ENCODE measurements at regions not wholly inside any gene's neighbourhood (a gene's known extent, or its start where the extent isn't known, plus 50 kb on each side); places are given as distances from the start of the nearest gene placed in this dataset.

DNA sequence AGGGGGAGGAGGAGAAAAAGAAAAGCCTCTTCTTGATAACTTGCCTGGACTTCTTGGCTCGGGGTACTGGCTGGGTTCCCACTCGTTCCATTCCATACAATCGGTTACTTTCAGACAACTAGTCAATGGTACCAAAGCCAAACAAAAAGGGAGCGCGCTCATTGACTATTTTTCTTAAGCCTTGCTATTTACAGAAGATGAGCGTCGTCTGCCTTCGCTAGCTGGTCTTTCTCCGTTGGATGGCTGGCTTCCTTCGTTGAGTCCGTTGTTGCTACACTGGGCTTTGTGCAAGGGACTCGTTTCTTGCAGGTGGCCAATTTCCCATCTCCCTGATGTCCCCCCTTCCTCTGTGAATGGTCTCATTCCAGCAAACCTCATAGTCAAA is 260.4 kb downstream of the ZNF516 start:
- Mint-ChIP-seq H3K9me3 (peaks cover 9% of the 10 kb centered on the region), H3K4me3 (no peak overlapping the region), H3K4me1 (ENCODE audit: low read depth) (no peaks in the 10 kb centered on the region), H3K36me3 (no peaks in the 10 kb centered on the region), H3K27ac (no peak overlapping the region), H3K27me3 (peaks cover 11% of the 10 kb centered on the region)
- ChIA-PET POLR2A (no interaction called here), CTCF (no interaction called here)
- intact Hi-C loops (cut with micrococcal nuclease) = no loop called here
- no peak for DNase-seq

DNA sequence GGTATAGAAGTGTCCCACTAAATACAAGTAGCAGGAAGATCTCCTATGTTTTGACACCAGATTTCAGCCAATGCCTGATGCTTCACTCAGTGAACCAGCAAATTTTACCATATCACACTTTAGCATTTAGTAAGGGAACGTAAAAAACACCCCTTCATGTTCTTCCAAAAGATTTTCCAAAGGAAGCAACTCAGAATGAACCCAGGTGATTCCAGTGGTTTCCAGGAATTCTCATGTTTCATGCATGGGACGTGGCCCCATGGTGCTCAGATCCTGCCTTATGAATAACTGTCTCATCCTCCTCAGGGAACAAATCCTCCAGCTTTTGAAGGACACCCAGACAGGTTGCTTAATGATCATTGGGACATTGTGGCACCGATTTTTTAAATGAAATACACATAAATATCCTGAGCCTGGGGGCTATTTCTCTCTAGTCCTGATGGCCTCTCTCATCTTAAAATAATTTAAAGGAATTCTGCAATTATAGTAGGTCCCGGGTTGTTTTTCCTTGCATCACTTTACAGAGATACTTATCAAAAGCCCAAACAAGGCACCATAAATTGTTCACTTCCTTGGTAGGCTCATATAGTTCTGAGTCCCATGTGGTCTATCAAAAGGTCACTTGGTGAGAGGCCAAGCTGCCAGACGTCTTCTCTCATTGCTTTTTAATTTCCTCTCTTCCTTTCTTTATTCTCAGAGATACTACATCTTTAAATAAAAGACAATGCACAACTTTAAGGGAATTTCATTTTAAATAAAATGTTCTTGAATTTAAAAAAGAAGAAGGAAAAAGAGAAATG is 261.0 kb downstream of the ZNF516 start:
- POLR2A ChIA-PET = no interaction called here
- CTCF ChIA-PET = no interaction called here
- Mint-ChIP-seq H3K36me3 (no peaks in the 10 kb centered on the region), H3K27me3 (peaks cover 11% of the 10 kb centered on the region), H3K4me1 (ENCODE audit: low read depth) (no peaks in the 10 kb centered on the region), H3K4me3 (no peak overlapping the region), H3K27ac (no peak overlapping the region), H3K9me3 (peaks cover 9% of the 10 kb centered on the region)
- intact Hi-C loops (cut with micrococcal nuclease) = no loop called here
- DNase-seq = no peak

DNA sequence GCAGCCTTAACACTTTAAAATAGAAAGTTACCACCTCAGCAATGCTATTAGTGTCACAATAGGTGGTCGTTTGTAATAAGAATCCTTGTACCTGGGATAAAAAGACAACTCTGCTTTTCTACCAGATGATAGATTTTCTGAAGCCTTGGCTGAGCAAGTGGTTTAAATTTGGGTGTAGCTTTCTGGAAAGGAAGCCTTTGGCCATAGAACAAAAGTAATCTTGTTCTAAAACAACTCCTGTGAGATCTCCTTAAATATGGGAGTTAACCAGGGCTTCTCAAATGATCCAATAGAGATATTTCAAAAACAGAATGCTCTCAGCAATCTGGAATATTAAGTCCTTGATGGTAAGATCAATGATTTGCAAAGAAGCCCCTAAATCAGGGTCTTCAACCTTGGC is 261.6 kb downstream of the ZNF516 start:
- POLR2A ChIA-PET = no interaction called here
- Mint-ChIP-seq H3K27ac (no peak overlapping the region), H3K4me1 (ENCODE audit: low read depth) (no peaks in the 10 kb centered on the region), H3K9me3 (peaks cover 9% of the 10 kb centered on the region), H3K27me3 (peaks cover 11% of the 10 kb centered on the region), H3K36me3 (no peaks in the 10 kb centered on the region), H3K4me3 (no peak overlapping the region)
- intact Hi-C loops (cut with micrococcal nuclease) = no loop called here
- CTCF ChIA-PET = no interaction called here
- no peak for DNase-seq

DNA sequence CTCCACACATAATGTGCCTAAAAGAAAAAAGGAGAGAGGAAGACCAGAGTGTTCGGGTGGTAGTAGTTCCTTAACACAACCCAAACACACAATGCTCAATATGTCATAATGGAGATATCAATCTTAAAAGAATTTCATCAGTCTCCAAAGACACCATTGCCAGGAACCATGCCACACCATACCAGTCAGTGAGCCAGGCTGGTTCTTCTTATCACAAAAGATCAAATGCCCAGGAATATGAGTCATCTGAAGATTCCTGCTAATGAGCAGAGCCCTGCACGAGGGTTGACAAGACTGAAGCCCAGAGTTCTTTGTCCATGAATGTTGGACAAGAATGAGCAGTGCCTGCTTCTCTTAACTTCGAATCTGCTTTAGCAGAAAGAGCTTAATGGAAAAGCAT is 262.3 kb downstream of the ZNF516 start:
- ChIA-PET POLR2A (no interaction called here), CTCF (no interaction called here)
- H3K36me3 Mint-ChIP-seq = no peaks in the 10 kb centered on the region
- no peak for DNase-seq
- no peak overlapping the region for H3K27ac Mint-ChIP-seq
- H3K4me1 Mint-ChIP-seq (ENCODE audit: low read depth) = no peaks in the 10 kb centered on the region
- H3K4me3 Mint-ChIP-seq = no peak overlapping the region
- H3K27me3 Mint-ChIP-seq = peaks cover 11% of the 10 kb centered on the region
- H3K9me3 Mint-ChIP-seq = peaks cover 4% of the 10 kb centered on the region
- intact Hi-C loops (cut with micrococcal nuclease) = no loop called here

DNA sequence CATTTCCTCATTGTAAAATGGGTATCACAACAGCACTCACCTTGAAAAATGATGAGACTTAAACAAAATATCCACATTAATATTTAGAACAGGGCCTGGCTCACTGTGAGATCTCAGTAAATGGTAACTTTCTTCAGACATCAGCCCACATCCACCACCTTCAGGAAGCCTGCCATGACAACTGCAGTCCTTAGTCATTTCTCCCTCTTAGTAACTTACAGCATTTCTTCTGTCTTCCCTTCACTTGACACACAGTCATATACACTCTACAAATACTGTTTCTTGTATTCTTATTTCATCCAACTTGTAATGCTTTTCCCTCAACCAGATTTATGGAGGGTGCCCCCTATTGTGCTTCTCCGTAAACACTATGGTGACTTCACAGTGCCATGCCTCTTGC is 263.0 kb downstream of the ZNF516 start:
- no peaks in the 10 kb centered on the region for H3K4me1 Mint-ChIP-seq (ENCODE audit: low read depth)
- CTCF ChIA-PET = no interaction called here
- no peak overlapping the region for H3K4me3 Mint-ChIP-seq
- peaks cover 11% of the 10 kb centered on the region for H3K27me3 Mint-ChIP-seq
- H3K9me3 Mint-ChIP-seq = no peaks in the 10 kb centered on the region
- no peak for DNase-seq
- POLR2A ChIA-PET = no interaction called here
- intact Hi-C loops (cut with micrococcal nuclease) = no loop called here
- H3K27ac Mint-ChIP-seq = no peak overlapping the region
- H3K36me3 Mint-ChIP-seq = no peaks in the 10 kb centered on the region

DNA sequence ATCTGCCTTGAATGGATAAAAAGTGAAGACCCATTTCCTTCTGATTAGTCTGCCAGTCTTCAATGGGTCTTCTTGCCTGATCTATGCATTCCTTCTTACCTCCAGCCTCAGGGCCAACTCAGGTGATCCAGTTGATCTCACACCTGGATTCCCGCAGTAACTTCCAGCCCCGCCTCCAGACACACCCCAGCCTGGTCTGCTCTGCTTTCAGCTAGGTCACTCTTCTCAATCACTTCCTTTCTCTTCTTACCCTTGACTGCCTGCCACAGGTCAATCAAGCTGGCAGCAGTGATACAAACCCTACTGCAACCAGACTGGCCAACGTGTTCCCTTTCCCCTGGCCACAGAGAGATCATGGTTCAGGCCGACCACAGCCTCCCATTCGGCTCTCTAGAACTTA is 263.6 kb downstream of the ZNF516 start:
- Mint-ChIP-seq H3K4me3 (no peak overlapping the region), H3K4me1 (ENCODE audit: low read depth) (no peaks in the 10 kb centered on the region), H3K27ac (no peak overlapping the region), H3K27me3 (peaks cover 11% of the 10 kb centered on the region), H3K9me3 (no peaks in the 10 kb centered on the region), H3K36me3 (no peaks in the 10 kb centered on the region)
- CTCF ChIA-PET = no interaction called here
- POLR2A ChIA-PET = no interaction called here
- intact Hi-C loops (cut with micrococcal nuclease) = no loop called here
- DNase-seq = no peak

DNA sequence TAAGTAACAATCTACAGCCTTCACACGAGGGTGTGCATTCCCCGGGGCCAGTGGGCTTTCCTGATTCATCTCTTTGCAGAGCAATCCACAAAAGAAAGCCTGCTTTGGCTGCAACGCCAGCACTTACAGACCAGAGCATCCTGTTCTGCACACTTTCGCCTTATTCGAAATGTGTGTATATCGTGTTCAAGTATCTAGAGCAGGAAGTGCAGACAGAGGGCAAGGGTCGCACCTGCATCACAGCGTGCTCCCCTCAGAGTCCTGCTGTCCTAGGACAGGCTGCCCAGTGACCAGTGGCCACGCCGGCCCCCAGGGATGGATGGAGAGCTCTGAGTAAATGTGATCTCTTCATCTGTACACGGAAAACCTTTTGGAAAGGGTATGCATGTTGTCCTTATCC is 264.3 kb downstream of the ZNF516 start:
- intact Hi-C loops (cut with micrococcal nuclease) = no loop called here
- DNase-seq = no peak
- no peaks in the 10 kb centered on the region for H3K36me3 Mint-ChIP-seq
- H3K4me1 Mint-ChIP-seq (ENCODE audit: low read depth) = no peaks in the 10 kb centered on the region
- no peak overlapping the region for H3K27ac Mint-ChIP-seq
- H3K4me3 Mint-ChIP-seq = no peak overlapping the region
- ChIA-PET CTCF (no interaction called here), POLR2A (no interaction called here)
- no peaks in the 10 kb centered on the region for H3K9me3 Mint-ChIP-seq
- peaks cover 10% of the 10 kb centered on the region for H3K27me3 Mint-ChIP-seq

DNA sequence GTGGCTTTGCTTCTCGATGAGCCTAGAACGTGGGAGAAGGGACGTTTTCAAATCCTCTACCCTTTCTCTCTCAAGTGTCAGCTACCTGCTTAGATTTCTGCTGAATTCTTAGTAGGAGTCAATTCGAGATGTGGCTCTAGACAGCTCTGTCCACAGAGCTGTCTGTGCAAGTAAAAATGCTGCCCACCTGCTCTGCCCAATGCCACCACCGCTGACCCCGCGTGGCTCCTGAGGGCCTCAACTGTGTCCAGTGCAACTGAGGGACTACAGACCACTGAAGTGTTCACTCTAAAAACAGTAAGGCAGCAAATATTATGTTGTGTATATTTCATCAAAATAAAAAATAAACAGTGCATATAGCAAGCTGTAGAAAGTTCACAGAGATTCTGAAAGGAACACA is 266.3 kb downstream of the ZNF516 start:
- H3K9me3 Mint-ChIP-seq = peaks cover 3% of the 10 kb centered on the region
- H3K27ac Mint-ChIP-seq = no peak overlapping the region
- H3K27me3 Mint-ChIP-seq = peaks cover 5% of the 10 kb centered on the region
- H3K4me3 Mint-ChIP-seq = no peak overlapping the region
- DNase-seq = no peak
- H3K36me3 Mint-ChIP-seq = no peaks in the 10 kb centered on the region
- intact Hi-C loops (cut with micrococcal nuclease) = no loop called here
- CTCF ChIA-PET = no interaction called here
- POLR2A ChIA-PET = no interaction called here
- H3K4me1 Mint-ChIP-seq (ENCODE audit: low read depth) = no peaks in the 10 kb centered on the region

DNA sequence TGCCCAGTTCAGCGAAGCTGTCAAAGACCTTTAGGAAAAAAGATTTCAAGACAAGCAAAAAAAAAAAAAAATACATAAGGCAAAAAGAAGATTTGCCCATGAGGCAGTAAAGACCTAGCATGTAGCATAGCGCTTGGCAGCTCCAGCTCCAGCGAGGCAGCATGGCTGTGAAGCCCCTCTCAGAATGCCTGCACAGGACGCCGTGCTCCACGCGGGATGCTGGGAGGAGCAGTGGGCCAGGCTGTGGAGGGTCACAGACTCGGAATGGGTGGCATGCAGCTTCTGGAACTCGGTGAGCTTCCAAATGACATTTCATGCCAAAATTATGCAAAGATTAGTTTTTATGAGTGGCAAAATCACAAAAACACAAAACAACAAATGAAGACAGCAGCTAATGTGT is 267.3 kb downstream of the ZNF516 start:
- no peak for DNase-seq

DNA sequence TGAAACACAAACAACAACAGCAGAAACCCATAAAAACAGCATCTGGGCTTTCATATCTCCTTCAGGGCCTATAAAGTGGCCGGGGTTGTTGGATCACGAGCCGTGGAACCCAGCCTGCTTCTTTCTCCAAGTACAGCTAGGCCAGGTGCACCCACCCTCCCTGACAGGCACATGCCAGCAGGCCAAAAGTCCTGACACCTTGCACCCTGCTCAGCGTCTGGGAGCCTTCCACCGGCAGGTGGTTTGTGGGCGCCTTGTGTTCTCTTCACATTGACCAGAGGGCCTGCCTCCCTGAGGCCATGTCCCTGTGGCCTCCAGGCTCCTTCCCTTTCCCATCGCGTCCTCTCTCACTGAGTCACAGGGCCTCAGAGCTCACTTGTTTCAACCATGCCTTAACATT is 271.6 kb downstream of the ZNF516 start:
- Mint-ChIP-seq H3K4me3 (no peak overlapping the region), H3K9me3 (peaks cover 3% of the 10 kb centered on the region), H3K27ac (no peak overlapping the region), H3K4me1 (ENCODE audit: low read depth) (no peaks in the 10 kb centered on the region), H3K27me3 (no peaks in the 10 kb centered on the region), H3K36me3 (no peaks in the 10 kb centered on the region)
- no peak for DNase-seq
- intact Hi-C loops (cut with micrococcal nuclease) = no loop called here
- CTCF ChIA-PET = no interaction called here
- POLR2A ChIA-PET = no interaction called here

More for the DNA sequence above, 267.3 kb downstream of the ZNF516 start:
- H3K27ac Mint-ChIP-seq = no peak overlapping the region
- peaks cover 2% of the 10 kb centered on the region for H3K27me3 Mint-ChIP-seq
- ChIA-PET POLR2A (no interaction called here), CTCF (no interaction called here)
- H3K4me1 Mint-ChIP-seq (ENCODE audit: low read depth) = no peaks in the 10 kb centered on the region
- H3K36me3 Mint-ChIP-seq = no peaks in the 10 kb centered on the region
- intact Hi-C loops (cut with micrococcal nuclease) = no loop called here
- H3K4me3 Mint-ChIP-seq = no peak overlapping the region
- peaks cover 3% of the 10 kb centered on the region for H3K9me3 Mint-ChIP-seq

DNA sequence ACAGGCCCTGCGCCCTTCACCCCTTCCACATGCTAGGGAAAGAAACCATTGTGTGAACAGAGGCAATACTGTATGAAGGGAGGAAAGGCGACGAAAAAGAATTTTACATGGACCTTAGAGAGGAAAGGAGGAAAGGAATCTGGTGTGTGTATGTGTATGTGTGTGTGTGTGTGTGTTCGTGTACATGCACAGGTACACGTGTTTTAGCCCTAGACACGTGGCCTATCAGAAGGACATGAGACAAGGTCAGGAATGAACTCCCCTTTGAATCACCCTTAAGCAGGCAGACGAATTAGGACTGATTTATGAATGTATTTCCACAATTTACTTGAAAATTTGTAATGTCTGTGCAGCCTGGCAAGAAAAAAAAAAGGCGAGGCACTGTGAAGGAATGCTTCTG is 276.0 kb downstream of the ZNF516 start:
- no peaks in the 10 kb centered on the region for H3K4me1 Mint-ChIP-seq (ENCODE audit: low read depth)
- H3K4me3 Mint-ChIP-seq = no peak overlapping the region
- no peaks in the 10 kb centered on the region for H3K36me3 Mint-ChIP-seq
- H3K27ac Mint-ChIP-seq = no peak overlapping the region
- intact Hi-C loops (cut with micrococcal nuclease) = no loop called here
- POLR2A ChIA-PET = no interaction called here
- CTCF ChIA-PET = no interaction called here
- peaks cover 2% of the 10 kb centered on the region for H3K27me3 Mint-ChIP-seq
- H3K9me3 Mint-ChIP-seq = peaks cover 3% of the 10 kb centered on the region
- no peak for DNase-seq

DNA sequence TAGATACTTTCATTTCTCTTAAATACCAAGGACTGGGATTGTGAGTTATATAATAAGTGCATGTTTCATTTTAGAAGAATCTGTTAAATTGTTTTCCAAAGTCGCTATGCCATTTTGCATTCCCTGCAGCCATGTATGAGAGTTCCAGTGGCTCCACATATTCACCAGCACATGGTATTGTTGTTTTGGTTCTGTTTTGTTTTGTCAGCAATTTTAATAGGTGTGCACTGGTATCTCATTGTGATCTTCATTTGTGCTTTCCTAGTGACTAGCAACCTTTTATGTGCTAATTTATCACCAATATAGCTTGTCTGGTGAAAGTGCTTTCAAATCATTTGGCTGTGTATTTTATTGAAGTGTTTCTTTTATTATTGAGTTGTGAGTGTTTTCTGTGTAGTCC is 278.9 kb downstream of the ZNF516 start:
- H3K27ac Mint-ChIP-seq = no peak overlapping the region
- CTCF ChIA-PET = no interaction called here
- H3K4me1 Mint-ChIP-seq (ENCODE audit: low read depth) = no peaks in the 10 kb centered on the region
- no peaks in the 10 kb centered on the region for H3K9me3 Mint-ChIP-seq
- H3K27me3 Mint-ChIP-seq = peaks cover 2% of the 10 kb centered on the region
- intact Hi-C loops (cut with micrococcal nuclease) = no loop called here
- H3K4me3 Mint-ChIP-seq = no peak overlapping the region
- DNase-seq = no peak
- POLR2A ChIA-PET = no interaction called here
- H3K36me3 Mint-ChIP-seq = no peaks in the 10 kb centered on the region

DNA sequence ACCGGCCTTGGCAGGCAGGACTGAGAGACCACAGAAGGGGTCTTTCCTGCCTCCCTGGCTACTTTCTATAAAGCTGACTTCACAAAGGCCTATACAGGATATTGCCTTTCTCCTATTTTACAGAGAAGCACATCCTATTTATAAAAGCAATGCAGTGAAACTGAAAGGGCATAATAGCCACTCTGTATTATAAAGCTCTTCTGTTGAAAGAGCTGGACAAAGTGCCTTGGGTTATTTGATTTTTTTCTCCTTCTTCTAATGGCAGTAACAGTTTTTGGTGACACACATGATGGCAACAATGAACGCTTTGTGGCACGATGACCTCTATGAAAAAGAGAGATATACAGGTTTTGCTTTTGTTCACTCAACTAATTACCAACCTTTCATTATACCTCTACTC is 281.1 kb downstream of the ZNF516 start:
- no peaks in the 10 kb centered on the region for H3K36me3 Mint-ChIP-seq
- no peak overlapping the region for H3K4me3 Mint-ChIP-seq
- H3K27me3 Mint-ChIP-seq = peaks cover 8% of the 10 kb centered on the region
- ChIA-PET CTCF (no interaction called here), POLR2A (no interaction called here)
- peaks cover 5% of the 10 kb centered on the region for H3K4me1 Mint-ChIP-seq (ENCODE audit: low read depth)
- DNase-seq = no peak
- no peak overlapping the region for H3K27ac Mint-ChIP-seq
- no peaks in the 10 kb centered on the region for H3K9me3 Mint-ChIP-seq
- intact Hi-C loops (cut with micrococcal nuclease) = no loop called here

DNA sequence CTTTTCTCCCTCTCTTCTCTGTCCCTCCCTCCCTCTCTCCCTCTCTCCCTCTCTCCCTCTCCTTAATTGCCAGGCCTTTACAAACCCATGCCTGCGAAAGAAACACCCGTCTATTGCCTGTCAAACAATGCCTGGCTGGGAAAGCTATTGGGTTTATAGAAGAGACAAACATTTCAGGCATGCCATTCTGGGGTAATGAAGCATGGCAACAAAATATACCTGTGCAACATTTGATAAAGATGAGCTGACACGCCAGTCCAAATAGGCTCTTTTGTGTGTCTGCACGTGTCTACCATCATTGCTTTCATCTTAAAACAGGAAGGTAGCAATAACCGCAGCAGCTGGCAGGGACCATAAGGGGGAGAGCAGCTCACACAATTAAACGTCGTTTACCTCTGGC is 282.1 kb downstream of the ZNF516 start:
- peaks cover 10% of the 10 kb centered on the region for H3K27me3 Mint-ChIP-seq
- H3K4me1 Mint-ChIP-seq (ENCODE audit: low read depth) = peaks cover 5% of the 10 kb centered on the region
- intact Hi-C loops (cut with micrococcal nuclease) = no loop called here
- POLR2A ChIA-PET = no interaction called here
- no peaks in the 10 kb centered on the region for H3K36me3 Mint-ChIP-seq
- no peak overlapping the region for H3K27ac Mint-ChIP-seq
- H3K4me3 Mint-ChIP-seq = no peak overlapping the region
- no peaks in the 10 kb centered on the region for H3K9me3 Mint-ChIP-seq
- no peak for DNase-seq
- CTCF ChIA-PET = no interaction called here
